Osteoblast (primary cell): ENCODE measurements at regions not wholly inside any gene's neighbourhood (a gene's known extent, or its start where the extent isn't known, plus 50 kb on each side); places are given as distances from the start of the nearest gene placed in this dataset.

Source experiments
- DNase-seq: peaks from one replicate; pipeline ENCODE4 v3.0.0; 2011; ENCODE audit warnings: low spot score, mixed read lengths; ENCODE audit not compliant: insufficient read length; ENCODE audit errors: missing footprints
- H2AFZ ChIP-seq: 2 replicates; pipeline ENCODE4 v1.6.0; 2011; ENCODE audit warnings: mild to moderate bottlenecking, low read length
- H3K27ac ChIP-seq: 2 replicates; pipeline ENCODE4 v1.5.1; 2011; ENCODE audit warnings: mild to moderate bottlenecking, low read depth, low read length, moderate library complexity
- H3K27me3 ChIP-seq: 2 replicates; pipeline ENCODE4 v1.6.0; 2012; ENCODE audit warnings: mild to moderate bottlenecking, control low read depth, inconsistent platforms, low read length, moderate library complexity; ENCODE audit not compliant: insufficient read depth
- H3K36me3 ChIP-seq: 2 replicates; pipeline ENCODE4 v1.5.1; 2011; ENCODE audit warnings: mild to moderate bottlenecking, low read length, control low read depth, moderate library complexity; ENCODE audit not compliant: insufficient read depth
- H3K4me1 ChIP-seq: 2 replicates; pipeline ENCODE4 v1.5.1; 2011; ENCODE audit warnings: mild to moderate bottlenecking, low read length, control low read depth, moderate library complexity; ENCODE audit not compliant: insufficient read depth
- H3K4me2 ChIP-seq: 2 replicates; pipeline ENCODE4 v1.6.0; 2011; ENCODE audit warnings: mild to moderate bottlenecking, low read length; ENCODE audit not compliant: insufficient read depth
- H3K4me3 ChIP-seq: fragments of 200-600 bp; sonication (generic); 3 replicates; pipeline ENCODE4 v1.5.1; 2012; ENCODE audit warnings: mild to moderate bottlenecking, low read length, inconsistent platforms; ENCODE audit not compliant: insufficient read depth
- H3K79me2 ChIP-seq: 2 replicates; pipeline ENCODE4 v1.6.0; 2012; ENCODE audit warnings: mild to moderate bottlenecking, low read length, control low read depth, inconsistent platforms; ENCODE audit not compliant: insufficient read depth
- H3K9me3 ChIP-seq: 2 replicates; pipeline ENCODE4 v1.5.1; 2011; ENCODE audit warnings: low read depth, low read length, control low read depth
- H4K20me1 ChIP-seq: 2 replicates; pipeline ENCODE4 v1.6.0; 2012; ENCODE audit warnings: mild to moderate bottlenecking, low read length, control low read depth; ENCODE audit not compliant: insufficient read depth
- TF ChIP-seq, protein P1 (sequence below): IDR thresholded peaks from 2 replicates; pipeline ENCODE4 v1.5.1; 2011; ENCODE audit warnings: mild to moderate bottlenecking, low read depth, low read length, moderate library complexity; ENCODE audit errors: extremely low read depth

- TF ChIP-seq, protein P1, sequence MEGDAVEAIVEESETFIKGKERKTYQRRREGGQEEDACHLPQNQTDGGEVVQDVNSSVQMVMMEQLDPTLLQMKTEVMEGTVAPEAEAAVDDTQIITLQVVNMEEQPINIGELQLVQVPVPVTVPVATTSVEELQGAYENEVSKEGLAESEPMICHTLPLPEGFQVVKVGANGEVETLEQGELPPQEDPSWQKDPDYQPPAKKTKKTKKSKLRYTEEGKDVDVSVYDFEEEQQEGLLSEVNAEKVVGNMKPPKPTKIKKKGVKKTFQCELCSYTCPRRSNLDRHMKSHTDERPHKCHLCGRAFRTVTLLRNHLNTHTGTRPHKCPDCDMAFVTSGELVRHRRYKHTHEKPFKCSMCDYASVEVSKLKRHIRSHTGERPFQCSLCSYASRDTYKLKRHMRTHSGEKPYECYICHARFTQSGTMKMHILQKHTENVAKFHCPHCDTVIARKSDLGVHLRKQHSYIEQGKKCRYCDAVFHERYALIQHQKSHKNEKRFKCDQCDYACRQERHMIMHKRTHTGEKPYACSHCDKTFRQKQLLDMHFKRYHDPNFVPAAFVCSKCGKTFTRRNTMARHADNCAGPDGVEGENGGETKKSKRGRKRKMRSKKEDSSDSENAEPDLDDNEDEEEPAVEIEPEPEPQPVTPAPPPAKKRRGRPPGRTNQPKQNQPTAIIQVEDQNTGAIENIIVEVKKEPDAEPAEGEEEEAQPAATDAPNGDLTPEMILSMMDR: no peak
Observed at GRCh38 chr2:7730449-7730848, 813.2 kb downstream of the RNF144A start.

DNA sequence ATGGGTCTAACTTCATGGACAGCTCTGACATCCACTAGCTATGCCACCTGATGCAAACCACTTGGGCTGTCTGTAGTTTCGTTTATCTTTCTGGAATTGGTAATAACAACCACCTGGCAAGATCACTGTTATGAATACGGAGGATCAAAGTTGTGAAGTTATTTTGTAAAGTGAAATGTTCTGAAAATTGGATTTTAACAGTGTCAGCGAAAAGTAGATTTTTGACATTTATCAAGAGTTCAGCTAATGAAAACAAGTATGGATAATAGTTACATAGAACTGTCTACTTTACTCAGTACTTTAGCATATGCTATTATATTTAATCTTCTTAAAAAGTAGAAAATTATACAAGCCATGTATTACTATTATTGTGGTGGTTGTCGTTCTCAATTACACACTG lies 813.8 kb downstream of the RNF144A start:
- Histone ChIP-seq H3K27ac (no peak overlapping the region), H3K79me2 (no peaks in the 10 kb centered on the region), H4K20me1 (no peaks in the 10 kb centered on the region), H3K36me3 (no peaks in the 10 kb centered on the region), H3K27me3 (no peaks in the 10 kb centered on the region), H3K9me3 (no peaks in the 10 kb centered on the region), H2AFZ (no peak overlapping the region), H3K4me2 (peak overlapping the region; percentile 57), H3K4me3 (peak overlapping the region; percentile 12), H3K4me1 (peaks cover 4% of the 10 kb centered on the region)
- DNase-seq: no peak
- TF ChIP-seq, protein P1: no peak

More at GRCh38 chr2:7730449-7730848, 813.2 kb downstream of the RNF144A start:
- H4K20me1 ChIP-seq: no peaks in the 10 kb centered on the region
- no peak overlapping the region for H3K27ac ChIP-seq
- peaks cover 4% of the 10 kb centered on the region for H3K4me1 ChIP-seq
- no peaks in the 10 kb centered on the region for H3K79me2 ChIP-seq
- no peaks in the 10 kb centered on the region for H3K27me3 ChIP-seq
- H3K4me2 ChIP-seq: peak overlapping the region; percentile 57
- no peak for DNase-seq
- H2AFZ ChIP-seq: peak overlapping the region; percentile 20
- peak overlapping the region; percentile 12 for H3K4me3 ChIP-seq
- no peaks in the 10 kb centered on the region for H3K36me3 ChIP-seq
- H3K9me3 ChIP-seq: no peaks in the 10 kb centered on the region

GRCh38 chr2:7732497-7732896 lies 815.3 kb downstream of the RNF144A start:
- H3K79me2 ChIP-seq: no peaks in the 10 kb centered on the region
- H3K27me3 ChIP-seq: no peaks in the 10 kb centered on the region
- H3K9me3 ChIP-seq: no peaks in the 10 kb centered on the region
- H3K4me2 ChIP-seq: no peak overlapping the region
- H3K27ac ChIP-seq: no peak overlapping the region
- peaks cover 8% of the 10 kb centered on the region for H3K4me1 ChIP-seq
- TF ChIP-seq, protein P1: no peak
- DNase-seq: no peak
- no peak overlapping the region for H2AFZ ChIP-seq
- no peak overlapping the region for H3K4me3 ChIP-seq
- no peaks in the 10 kb centered on the region for H4K20me1 ChIP-seq
- no peaks in the 10 kb centered on the region for H3K36me3 ChIP-seq

- H3K4me1 ChIP-seq: peaks cover 19% of the 10 kb centered on the region
- H2AFZ ChIP-seq: peak overlapping the region; percentile 57
- H4K20me1 ChIP-seq: no peaks in the 10 kb centered on the region
- H3K79me2 ChIP-seq: no peaks in the 10 kb centered on the region
- no peaks in the 10 kb centered on the region for H3K36me3 ChIP-seq
- H3K27me3 ChIP-seq: no peaks in the 10 kb centered on the region
- no peak overlapping the region for H3K4me3 ChIP-seq
- H3K9me3 ChIP-seq: no peaks in the 10 kb centered on the region
- no peak overlapping the region for H3K27ac ChIP-seq
- no peak for DNase-seq
- H3K4me2 ChIP-seq: no peak overlapping the region
- TF ChIP-seq, protein P1: no peak
Observed at GRCh38 chr2:7736646-7737305, 819.6 kb downstream of the RNF144A start.
